ENCODE measurements at regions not wholly inside any gene's neighbourhood (a gene's known extent, or its start where the extent isn't known, plus 50 kb on each side); places are given as distances from the start of the nearest gene placed in this dataset.
A peak's percentile ranks its signal among the peaks of the same experiment; 100 is the strongest.

DNA sequence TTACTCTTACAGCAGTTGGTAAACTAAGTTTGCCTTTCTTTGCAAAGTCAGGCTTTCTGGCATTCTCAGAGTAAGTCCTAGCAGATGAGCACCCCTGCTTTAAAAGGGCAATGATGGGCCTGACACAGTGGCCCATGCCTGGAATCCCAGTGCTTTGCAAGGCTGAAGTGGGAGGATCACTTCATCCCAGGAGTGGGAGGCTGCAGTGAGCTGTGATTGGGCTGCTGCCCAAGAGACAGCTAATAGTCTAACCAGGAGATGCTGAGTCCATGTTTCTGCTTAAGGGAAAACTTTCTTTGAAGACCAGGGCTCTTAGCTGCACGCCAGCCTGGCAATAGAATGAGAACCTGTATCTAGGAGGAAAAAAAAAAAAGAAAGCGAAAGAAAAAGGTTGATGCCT, 100.2 kb upstream of the MPP7 start:
- no peaks in the 10 kb centered on the region for H3K9me3 ChIP-seq (replicated peaks in 1 of 2; ENCODE audit: control insufficient read depth in 1 of 2, insufficient read depth in 1 of 2, low read length in 2 of 2)
- intact Hi-C loops (cut with micrococcal nuclease) = loop anchor here in 1 of 2 donors (5.0 to 10.0 kb wide), 2 partner anchors 79 to 738 kb away; no protein-coding TSS in a partner anchor

DNA sequence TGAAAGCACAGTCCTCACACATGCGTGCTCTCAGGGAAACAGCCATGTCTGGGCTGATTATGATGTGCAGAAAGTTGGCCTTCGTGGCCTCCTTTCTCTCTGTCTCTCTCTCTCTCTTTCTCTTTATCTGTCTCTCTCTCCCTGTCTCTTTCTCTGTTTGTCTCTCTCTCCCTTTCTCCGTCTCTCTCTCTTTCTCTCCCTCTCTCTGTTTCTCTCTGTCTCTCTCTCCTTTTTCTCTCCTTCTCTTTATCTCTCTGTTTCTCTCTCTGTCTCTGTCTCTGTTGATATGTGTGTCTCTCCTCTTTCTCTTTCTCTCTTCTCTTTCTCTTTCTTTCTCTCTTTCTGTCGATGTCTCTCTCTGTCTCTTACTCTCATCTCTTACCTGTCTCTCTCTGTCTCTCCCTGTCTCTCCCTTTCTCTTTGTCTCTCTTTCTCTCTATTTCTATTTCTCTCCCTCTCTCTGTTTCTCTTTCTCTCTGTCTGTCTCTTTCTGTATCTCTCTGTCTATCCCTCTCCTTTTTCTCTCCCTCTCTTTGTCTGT, 105.4 kb upstream of the MPP7 start:
- WGBS (ENCODE audit: insufficient coverage) = 94% methylated on average over 3 of the region's 4 CpGs
- intact Hi-C loops (cut with micrococcal nuclease) = loop anchor here in 1 of 2 donors (10.0 kb wide), 1 partner anchor 744 kb away; no protein-coding TSS in a partner anchor

More for the DNA sequence above, 100.2 kb upstream of the MPP7 start:
- Histone ChIP-seq H3K27ac (ENCODE audit: low read depth in 1 of 2, low read length in 2 of 2) (peak overlapping the region; percentile 99 to 100), H3K36me3 (replicated peaks in 1 of 2; ENCODE audit: control insufficient read depth in 1 of 2, insufficient read depth in 2 of 2, low read length in 2 of 2) (no peaks in the 10 kb centered on the region), H3K79me2 (ENCODE audit: insufficient read depth, low read length) (no peaks in the 10 kb centered on the region), H3K27me3 (ENCODE audit: control insufficient read depth in 2 of 2, insufficient read depth in 2 of 2, low read length in 2 of 2) (no peaks in the 10 kb centered on the region), H3K4me3 (replicated peaks in 1 of 3; ENCODE audit: low read depth in 2 of 3, low read length in 3 of 3) (peak overlapping the region in 1 of 3 experiments; percentile 28), H3K9ac (ENCODE audit: insufficient read depth, low read length, poor library complexity, severe bottlenecking) (peak overlapping the region; percentile 76), H3K4me1 (ENCODE audit: control insufficient read depth in 1 of 2, insufficient read depth in 2 of 2, low read length in 2 of 2) (peaks cover 68 to 76% of the 10 kb centered on the region in 2 donors), H3K4me2 (replicated peaks; ENCODE audit: extremely low read depth, low read length, poor library complexity, severe bottlenecking) (peak overlapping the region; percentile 40), H4K20me1 (ENCODE audit: insufficient read depth, low read length) (no peaks in the 10 kb centered on the region), H2AFZ (ENCODE audit: insufficient read depth, low read depth, low read length, poor library complexity, severe bottlenecking) (no peak overlapping the region)
- Mint-ChIP-seq H3K27ac (peak overlapping the region; percentile 96 to 100 (median 99)), H3K36me3 (peaks cover 5 to 6% of the 10 kb centered on the region in 2 donors), H3K4me3 (peak overlapping the region in 1 of 2 donors; percentile 64), H3K9me3 (peaks cover 0 to 3% (median 0%) of the 10 kb centered on the region in 7 donors), H3K4me1 (peaks cover 74% of the 10 kb centered on the region), H3K27me3 (ENCODE audit: low read depth in 3 of 3) (peaks cover 0 to 5% (median 3%) of the 10 kb centered on the region in 3 donors)
- DNase-seq = no peak
- TF ChIP-seq, protein P1, sequence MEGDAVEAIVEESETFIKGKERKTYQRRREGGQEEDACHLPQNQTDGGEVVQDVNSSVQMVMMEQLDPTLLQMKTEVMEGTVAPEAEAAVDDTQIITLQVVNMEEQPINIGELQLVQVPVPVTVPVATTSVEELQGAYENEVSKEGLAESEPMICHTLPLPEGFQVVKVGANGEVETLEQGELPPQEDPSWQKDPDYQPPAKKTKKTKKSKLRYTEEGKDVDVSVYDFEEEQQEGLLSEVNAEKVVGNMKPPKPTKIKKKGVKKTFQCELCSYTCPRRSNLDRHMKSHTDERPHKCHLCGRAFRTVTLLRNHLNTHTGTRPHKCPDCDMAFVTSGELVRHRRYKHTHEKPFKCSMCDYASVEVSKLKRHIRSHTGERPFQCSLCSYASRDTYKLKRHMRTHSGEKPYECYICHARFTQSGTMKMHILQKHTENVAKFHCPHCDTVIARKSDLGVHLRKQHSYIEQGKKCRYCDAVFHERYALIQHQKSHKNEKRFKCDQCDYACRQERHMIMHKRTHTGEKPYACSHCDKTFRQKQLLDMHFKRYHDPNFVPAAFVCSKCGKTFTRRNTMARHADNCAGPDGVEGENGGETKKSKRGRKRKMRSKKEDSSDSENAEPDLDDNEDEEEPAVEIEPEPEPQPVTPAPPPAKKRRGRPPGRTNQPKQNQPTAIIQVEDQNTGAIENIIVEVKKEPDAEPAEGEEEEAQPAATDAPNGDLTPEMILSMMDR (IDR thresholded peaks at IDR 0.05) = no peak
- WGBS (ENCODE audit: insufficient coverage) = 100% methylated on average over 1 of the region's 2 CpGs

More for the DNA sequence above, 105.4 kb upstream of the MPP7 start:
- H3K27ac ChIP-seq (ENCODE audit: low read depth in 1 of 2, low read length in 2 of 2) = no peak overlapping the region
- H3K4me2 ChIP-seq (replicated peaks; ENCODE audit: extremely low read depth, low read length, poor library complexity, severe bottlenecking) = no peak overlapping the region
- H3K9me3 ChIP-seq (replicated peaks in 1 of 2; ENCODE audit: control insufficient read depth in 1 of 2, insufficient read depth in 1 of 2, low read length in 2 of 2) = no peaks in the 10 kb centered on the region
- peak overlapping the region; percentile 33 for H2AFZ ChIP-seq (ENCODE audit: insufficient read depth, low read depth, low read length, poor library complexity, severe bottlenecking)
- no peaks in the 10 kb centered on the region for H3K27me3 ChIP-seq (ENCODE audit: control insufficient read depth in 2 of 2, insufficient read depth in 2 of 2, low read length in 2 of 2)
- H3K4me3 Mint-ChIP-seq = no peak overlapping the region
- H3K4me3 ChIP-seq (replicated peaks in 1 of 3; ENCODE audit: low read depth in 2 of 3, low read length in 3 of 3) = no peak overlapping the region
- peaks cover 0 to 5% (median under 1%) of the 10 kb centered on the region in 7 donors for H3K9me3 Mint-ChIP-seq
- peaks cover 37 to 41% of the 10 kb centered on the region in 2 donors for H3K4me1 ChIP-seq (ENCODE audit: control insufficient read depth in 1 of 2, insufficient read depth in 2 of 2, low read length in 2 of 2)
- H3K9ac ChIP-seq (ENCODE audit: insufficient read depth, low read length, poor library complexity, severe bottlenecking) = no peak overlapping the region
- H3K36me3 Mint-ChIP-seq = no peaks in the 10 kb centered on the region
- TF ChIP-seq, protein P1 (IDR thresholded peaks at IDR 0.05) = no peak
- H3K36me3 ChIP-seq (replicated peaks in 1 of 2; ENCODE audit: control insufficient read depth in 1 of 2, insufficient read depth in 2 of 2, low read length in 2 of 2) = no peaks in the 10 kb centered on the region
- no peaks in the 10 kb centered on the region for H3K79me2 ChIP-seq (ENCODE audit: insufficient read depth, low read length)
- DNase-seq = no peak
- H3K27me3 Mint-ChIP-seq (ENCODE audit: low read depth in 3 of 3) = peaks cover 2 to 10% (median 2%) of the 10 kb centered on the region in 3 donors
- no peaks in the 10 kb centered on the region for H4K20me1 ChIP-seq (ENCODE audit: insufficient read depth, low read length)
- H3K27ac Mint-ChIP-seq = peak overlapping the region in 6 of 7 donors; percentile 11 to 44 (median 27)
- peaks cover 46% of the 10 kb centered on the region for H3K4me1 Mint-ChIP-seq

Data from CD14-positive monocyte (primary cell).